Parathyroid adenoma (tissue), 2 donors: ENCODE measurements at regions not wholly inside any gene's neighbourhood (a gene's known extent, or its start where the extent isn't known, plus 50 kb on each side); places are given as distances from the start of the nearest gene placed in this dataset.

Source experiments
- H2AFZ ChIP-seq: fragments of 300-600 bp; sonication (generic); one replicate; pipeline ENCODE4 v1.7.0; 2017; ENCODE audit warnings: antibody characterized with exemption, mild to moderate bottlenecking
- H3K27ac ChIP-seq: fragments of 300-600 bp; sonication (generic); one replicate; pipeline ENCODE4 v1.7.0; 2017
- H3K27me3 ChIP-seq: fragments of 300-600 bp; sonication (generic); one replicate; pipeline ENCODE4 v1.7.0; 2017; ENCODE audit warnings: low read length; ENCODE audit not compliant: control insufficient read depth, insufficient read depth
- H3K36me3 ChIP-seq: fragments of 300-600 bp; sonication (generic); one replicate; pipeline ENCODE4 v1.7.0; 2017; ENCODE audit warnings: low read length; ENCODE audit not compliant: control insufficient read depth, insufficient read depth
- H3K4me1 ChIP-seq: fragments of 300-600 bp; sonication (generic); one replicate; pipeline ENCODE4 v1.7.0; 2017; ENCODE audit warnings: control low read depth
- H3K4me2 ChIP-seq: fragments of 300-600 bp; sonication (generic); one replicate; pipeline ENCODE4 v1.7.0; 2017; ENCODE audit warnings: low read length
- H3K4me3 ChIP-seq: fragments of 300-600 bp; sonication (generic); one replicate; pipeline ENCODE4 v1.7.0; 2017; ENCODE audit warnings: low read depth, low read length
- H3K79me2 ChIP-seq: fragments of 300-600 bp; sonication (generic); one replicate; pipeline ENCODE4 v1.7.0; 2017; ENCODE audit warnings: control low read depth
- H3K9ac ChIP-seq: fragments of 300-600 bp; sonication (generic); one replicate; pipeline ENCODE4 v1.7.0; 2017; ENCODE audit warnings: mild to moderate bottlenecking
- H3K9me3 ChIP-seq: fragments of 300-600 bp; sonication (generic); one replicate; pipeline ENCODE4 v1.7.0; 2017; ENCODE audit warnings: low read length; ENCODE audit not compliant: control insufficient read depth
- CTCF ChIP-seq: fragments of 300-600 bp; sonication (generic); IDR thresholded peaks from one replicate; pipeline ENCODE4 v1.7.0; 2017; ENCODE audit warnings: antibody characterized with exemption, mild to moderate bottlenecking
- donor health status: primary hyperparathyroidism.

DNA sequence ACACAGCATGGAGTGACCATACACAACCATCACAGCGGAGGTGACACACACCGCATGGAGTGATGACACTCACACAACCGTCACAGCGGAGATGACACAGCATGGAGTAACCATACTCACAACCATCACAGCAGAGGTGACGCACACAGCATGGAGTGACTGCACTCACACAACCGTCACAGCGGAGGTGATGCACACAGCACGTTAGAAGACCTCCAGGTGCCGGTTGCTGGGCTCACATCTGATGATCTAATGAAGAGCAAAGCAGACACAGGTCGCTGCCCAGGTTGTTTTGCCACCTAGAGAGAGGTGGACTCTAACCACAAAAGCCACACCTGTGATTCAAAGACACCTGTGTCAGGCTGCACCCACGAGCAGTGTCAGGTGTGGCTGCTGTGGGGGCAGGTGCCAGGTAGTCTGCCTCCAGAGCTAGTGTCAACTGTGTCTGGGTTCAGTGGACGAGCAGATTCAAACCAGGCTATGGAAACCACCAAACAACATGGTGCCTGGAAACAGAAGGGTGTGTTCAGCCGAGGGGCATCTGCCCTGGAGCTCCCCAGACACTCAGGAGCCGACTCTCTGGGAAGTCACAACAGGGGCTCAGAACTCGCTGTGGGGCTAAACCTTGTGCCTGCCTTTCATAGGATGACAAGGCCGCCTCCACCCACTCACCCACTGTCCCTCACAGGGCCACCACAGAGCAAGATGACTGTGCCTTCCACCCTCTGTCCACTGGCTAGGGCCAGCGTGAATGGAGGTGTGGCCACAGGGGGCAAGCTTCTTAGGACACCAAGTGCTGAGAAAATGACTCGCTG is 608.2 kb downstream of the TBC1D22A start:
- Histone ChIP-seq H3K9me3 (no peaks in the 10 kb centered on the region), H3K9ac (no peak overlapping the region), H3K79me2 (no peaks in the 10 kb centered on the region), H3K4me2 (no peak overlapping the region), H2AFZ (no peak overlapping the region), H3K27me3 (no peaks in the 10 kb centered on the region), H3K4me1 (no peaks in the 10 kb centered on the region), H3K36me3 (no peaks in the 10 kb centered on the region), H3K4me3 (no peak overlapping the region), H3K27ac (no peak overlapping the region)
- TF ChIP-seq CTCF, result no peak

GRCh38 chr22:47369431-47370015 is 607.1 kb downstream of the TBC1D22A start:
- Histone ChIP-seq H2AFZ (no peak overlapping the region), H3K4me3 (no peak overlapping the region), H3K9me3 (no peaks in the 10 kb centered on the region), H3K4me2 (no peak overlapping the region), H3K27me3 (no peaks in the 10 kb centered on the region), H3K9ac (no peak overlapping the region), H3K36me3 (no peaks in the 10 kb centered on the region), H3K79me2 (no peaks in the 10 kb centered on the region), H3K4me1 (no peaks in the 10 kb centered on the region), H3K27ac (no peak overlapping the region)
- no peak for TF ChIP-seq CTCF

GRCh38 chr22:47369020-47369419 is 606.6 kb downstream of the TBC1D22A start:
- Histone ChIP-seq H2AFZ (no peak overlapping the region), H3K79me2 (no peaks in the 10 kb centered on the region), H3K9me3 (no peaks in the 10 kb centered on the region), H3K4me1 (no peaks in the 10 kb centered on the region), H3K27ac (no peak overlapping the region), H3K27me3 (no peaks in the 10 kb centered on the region), H3K4me3 (no peak overlapping the region), H3K4me2 (no peak overlapping the region), H3K36me3 (no peaks in the 10 kb centered on the region), H3K9ac (no peak overlapping the region)
- no peak for TF ChIP-seq CTCF

DNA sequence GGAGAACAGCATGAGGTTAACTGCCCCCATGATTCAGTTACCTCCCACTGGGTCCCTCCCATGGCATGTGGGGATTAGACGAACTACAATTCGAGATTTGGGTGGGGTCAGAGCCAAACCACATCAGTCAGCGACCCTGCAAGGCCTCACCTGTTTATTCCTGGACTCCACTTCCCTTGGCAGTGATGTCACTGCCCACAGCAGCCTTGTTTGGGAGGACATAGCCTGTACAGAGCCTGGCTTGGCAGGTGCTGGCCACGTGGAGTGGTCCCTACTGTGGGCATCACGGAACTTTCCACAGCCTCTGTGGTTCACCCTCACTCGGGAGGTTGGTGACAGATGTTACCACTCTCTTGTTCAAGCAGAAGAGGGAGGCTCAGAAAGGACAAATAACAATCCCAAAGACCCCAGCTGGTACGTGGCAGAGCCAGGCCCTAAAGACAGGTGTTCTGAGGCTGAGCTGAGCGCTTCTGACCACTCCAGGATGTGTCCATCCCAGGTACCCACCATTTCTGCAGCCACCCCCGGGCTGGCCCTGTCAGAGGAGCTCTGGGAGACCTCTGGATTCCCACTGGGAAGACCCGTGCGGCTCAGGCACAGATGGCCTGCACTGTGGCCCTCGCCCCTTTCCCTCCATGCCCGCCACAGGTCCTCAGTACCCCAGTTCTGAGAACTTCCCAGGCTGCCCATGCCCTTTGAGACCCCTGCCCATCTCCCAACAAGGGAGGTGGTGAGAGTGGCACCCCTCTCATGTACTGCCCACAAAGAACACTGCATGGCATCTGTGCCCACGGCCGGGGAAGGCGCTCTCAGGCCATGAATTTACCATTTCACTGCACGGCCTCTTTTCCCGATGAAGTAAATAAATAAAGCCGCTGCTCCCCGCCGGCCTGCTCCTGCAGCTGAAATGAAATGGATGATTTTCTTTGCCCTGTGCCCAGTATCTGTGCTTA is 605.8 kb downstream of the TBC1D22A start:
- H3K79me2 ChIP-seq, result no peaks in the 10 kb centered on the region
- H3K9ac ChIP-seq, result no peak overlapping the region
- no peak for TF ChIP-seq CTCF
- no peaks in the 10 kb centered on the region for H3K36me3 ChIP-seq
- H3K27me3 ChIP-seq, result no peaks in the 10 kb centered on the region
- no peaks in the 10 kb centered on the region for H3K9me3 ChIP-seq
- H3K4me2 ChIP-seq, result no peak overlapping the region
- H3K27ac ChIP-seq, result no peak overlapping the region
- no peak overlapping the region for H2AFZ ChIP-seq
- H3K4me3 ChIP-seq, result no peak overlapping the region
- no peaks in the 10 kb centered on the region for H3K4me1 ChIP-seq
